Astrocyte (in vitro differentiated cells and primary cell): ENCODE measurements at regions not wholly inside any gene's neighbourhood (a gene's known extent, or its start where the extent isn't known, plus 50 kb on each side); places are given as distances from the start of the nearest gene placed in this dataset.

Experiments
- EZH2 ChIP-seq: IDR thresholded peaks from 2 replicates; pipeline ENCODE4 v1.6.1; 2012; ENCODE audit warnings: mild to moderate bottlenecking, low read length, inconsistent platforms; ENCODE audit not compliant: insufficient read depth
- TF ChIP-seq, protein P1 (sequence below): IDR thresholded peaks from 2 replicates; pipeline ENCODE4 v1.5.1; 2011; ENCODE audit warnings: low read depth, mild to moderate bottlenecking, inconsistent platforms, low read length, moderate library complexity; ENCODE audit not compliant: insufficient read depth

- TF ChIP-seq, protein P1, sequence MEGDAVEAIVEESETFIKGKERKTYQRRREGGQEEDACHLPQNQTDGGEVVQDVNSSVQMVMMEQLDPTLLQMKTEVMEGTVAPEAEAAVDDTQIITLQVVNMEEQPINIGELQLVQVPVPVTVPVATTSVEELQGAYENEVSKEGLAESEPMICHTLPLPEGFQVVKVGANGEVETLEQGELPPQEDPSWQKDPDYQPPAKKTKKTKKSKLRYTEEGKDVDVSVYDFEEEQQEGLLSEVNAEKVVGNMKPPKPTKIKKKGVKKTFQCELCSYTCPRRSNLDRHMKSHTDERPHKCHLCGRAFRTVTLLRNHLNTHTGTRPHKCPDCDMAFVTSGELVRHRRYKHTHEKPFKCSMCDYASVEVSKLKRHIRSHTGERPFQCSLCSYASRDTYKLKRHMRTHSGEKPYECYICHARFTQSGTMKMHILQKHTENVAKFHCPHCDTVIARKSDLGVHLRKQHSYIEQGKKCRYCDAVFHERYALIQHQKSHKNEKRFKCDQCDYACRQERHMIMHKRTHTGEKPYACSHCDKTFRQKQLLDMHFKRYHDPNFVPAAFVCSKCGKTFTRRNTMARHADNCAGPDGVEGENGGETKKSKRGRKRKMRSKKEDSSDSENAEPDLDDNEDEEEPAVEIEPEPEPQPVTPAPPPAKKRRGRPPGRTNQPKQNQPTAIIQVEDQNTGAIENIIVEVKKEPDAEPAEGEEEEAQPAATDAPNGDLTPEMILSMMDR, result no peak
- TF ChIP-seq EZH2, result no peak
Measured at GRCh38 chr2:176895158-176895557, 317.4 kb upstream of the HNRNPA3 start.
